ENCODE measurements at regions not wholly inside any gene's neighbourhood (a gene's known extent, or its start where the extent isn't known, plus 50 kb on each side); places are given as distances from the start of the nearest gene placed in this dataset.

DNA sequence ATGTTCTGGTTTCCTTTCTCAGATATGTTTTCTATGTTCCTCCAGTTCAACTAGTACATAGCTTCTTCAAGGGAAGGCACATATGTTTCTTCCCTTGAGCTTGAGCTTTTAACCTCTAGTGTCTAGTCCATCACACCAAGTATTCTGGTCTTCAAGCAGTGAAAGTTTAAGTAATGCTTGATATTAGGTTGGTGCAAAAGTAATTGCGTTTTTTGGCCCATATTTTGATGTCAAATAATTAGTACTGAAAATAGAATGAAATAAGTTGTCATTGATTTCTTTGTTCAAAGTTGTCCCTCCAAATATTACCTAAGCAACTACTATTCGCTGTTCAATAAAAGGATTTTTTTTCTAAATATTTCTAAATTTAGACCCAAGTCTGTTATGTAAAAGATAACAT is 146.7 kb upstream of the TSC22D2 start:
- Histone ChIP-seq H2BK12ac (ENCODE audit: low read length) (no peak overlapping the region), H3K4me2 (ENCODE audit: insufficient read depth, low read length, poor library complexity, severe bottlenecking) (no peak overlapping the region), H3K14ac (ENCODE audit: low read length) (no peak overlapping the region), H3K4me1 (ENCODE audit: control insufficient read depth in 2 of 2, insufficient read depth in 1 of 2, low read depth in 1 of 2, low read length in 2 of 2) (no peaks in the 10 kb centered on the region), H3K27me3 (ENCODE audit: control insufficient read depth in 3 of 3, insufficient read depth in 3 of 3, low read depth in 1 of 3, low read length in 3 of 3) (no peaks in the 10 kb centered on the region), H2AK5ac (ENCODE audit: low read depth, low read length) (no peak overlapping the region), H3K9me3 (replicated peaks in 1 of 2; ENCODE audit: control insufficient read depth in 2 of 2, insufficient read depth in 1 of 2, low read depth in 1 of 2, low read length in 2 of 2) (no peaks in the 10 kb centered on the region), H3K79me1 (ENCODE audit: low read depth, low read length) (no peaks in the 10 kb centered on the region), H4K91ac (ENCODE audit: low read depth, low read length, poor library complexity) (no peak overlapping the region), H3K36me3 (replicated peaks in 1 of 2; ENCODE audit: control insufficient read depth in 2 of 2, insufficient read depth in 2 of 2, low read length in 2 of 2) (no peaks in the 10 kb centered on the region), H3K18ac (ENCODE audit: low read length) (no peak overlapping the region), H3K4ac (ENCODE audit: low read length) (no peak overlapping the region), H2BK120ac (ENCODE audit: low read depth, low read length) (no peak overlapping the region), H3K4me3 (ENCODE audit: low read length in 2 of 2) (no peak overlapping the region), H4K8ac (ENCODE audit: low read depth, low read length) (no peak overlapping the region), H2AFZ (ENCODE audit: low read length) (no peak overlapping the region), H3K23ac (ENCODE audit: low read depth, low read length, poor library complexity) (no peak overlapping the region), H2BK5ac (ENCODE audit: low read length) (no peak overlapping the region), H3K9ac (ENCODE audit: low read depth, low read length, poor library complexity) (no peak overlapping the region), H2BK15ac (ENCODE audit: low read length) (no peak overlapping the region), H3K27ac (replicated peaks; ENCODE audit: low read length) (no peak overlapping the region)
- no CpG with 5 or more reads among the region's 2 CpGs for WGBS, 2 donors (ENCODE audit: extremely low coverage in 2 of 2, insufficient read length in 2 of 2, insufficient replicate concordance in 1 of 2)
- DNase-seq (ENCODE audit: low spot score): no peak

- H2BK15ac ChIP-seq (ENCODE audit: low read length): no peak overlapping the region
- no peak overlapping the region for H4K91ac ChIP-seq (ENCODE audit: low read depth, low read length, poor library complexity)
- H2BK12ac ChIP-seq (ENCODE audit: low read length): no peak overlapping the region
- H2AK5ac ChIP-seq (ENCODE audit: low read depth, low read length): no peak overlapping the region
- no peak overlapping the region for H3K18ac ChIP-seq (ENCODE audit: low read length)
- H3K27me3 ChIP-seq (ENCODE audit: control insufficient read depth in 3 of 3, insufficient read depth in 3 of 3, low read depth in 1 of 3, low read length in 3 of 3): no peaks in the 10 kb centered on the region
- H4K8ac ChIP-seq (ENCODE audit: low read depth, low read length): no peak overlapping the region
- H3K36me3 ChIP-seq (replicated peaks in 1 of 2; ENCODE audit: control insufficient read depth in 2 of 2, insufficient read depth in 2 of 2, low read length in 2 of 2): no peaks in the 10 kb centered on the region
- no peaks in the 10 kb centered on the region for H3K9me3 ChIP-seq (replicated peaks in 1 of 2; ENCODE audit: control insufficient read depth in 2 of 2, insufficient read depth in 1 of 2, low read depth in 1 of 2, low read length in 2 of 2)
- no peak overlapping the region for H2BK120ac ChIP-seq (ENCODE audit: low read depth, low read length)
- no peak overlapping the region for H2AFZ ChIP-seq (ENCODE audit: low read length)
- no peak overlapping the region for H3K9ac ChIP-seq (ENCODE audit: low read depth, low read length, poor library complexity)
- no peak overlapping the region for H3K23ac ChIP-seq (ENCODE audit: low read depth, low read length, poor library complexity)
- H2BK5ac ChIP-seq (ENCODE audit: low read length): no peak overlapping the region
- H3K4me2 ChIP-seq (ENCODE audit: insufficient read depth, low read length, poor library complexity, severe bottlenecking): no peak overlapping the region
- H3K4ac ChIP-seq (ENCODE audit: low read length): no peak overlapping the region
- H3K79me1 ChIP-seq (ENCODE audit: low read depth, low read length): no peaks in the 10 kb centered on the region
- H3K4me1 ChIP-seq (ENCODE audit: control insufficient read depth in 2 of 2, insufficient read depth in 1 of 2, low read depth in 1 of 2, low read length in 2 of 2): peaks cover 2 to 4% of the 10 kb centered on the region in 2 donors
- no peak overlapping the region for H3K27ac ChIP-seq (replicated peaks; ENCODE audit: low read length)
- DNase-seq (ENCODE audit: low spot score): no peak
- no peak overlapping the region for H3K4me3 ChIP-seq (ENCODE audit: low read length in 2 of 2)
- H3K14ac ChIP-seq (ENCODE audit: low read length): no peak overlapping the region
- WGBS, 2 donors (ENCODE audit: extremely low coverage in 2 of 2, insufficient read length in 2 of 2, insufficient replicate concordance in 1 of 2): no CpG with 5 or more reads among the region's 3 CpGs
Measured at GRCh38 chr3:150260398-150260710, 147.7 kb upstream of the TSC22D2 start.

- no peak overlapping the region for H2BK120ac ChIP-seq (ENCODE audit: low read depth, low read length)
- H3K27ac ChIP-seq (replicated peaks; ENCODE audit: low read length): no peak overlapping the region
Measured at GRCh38 chr3:150259526-150260397, 148.3 kb upstream of the TSC22D2 start.

DNA sequence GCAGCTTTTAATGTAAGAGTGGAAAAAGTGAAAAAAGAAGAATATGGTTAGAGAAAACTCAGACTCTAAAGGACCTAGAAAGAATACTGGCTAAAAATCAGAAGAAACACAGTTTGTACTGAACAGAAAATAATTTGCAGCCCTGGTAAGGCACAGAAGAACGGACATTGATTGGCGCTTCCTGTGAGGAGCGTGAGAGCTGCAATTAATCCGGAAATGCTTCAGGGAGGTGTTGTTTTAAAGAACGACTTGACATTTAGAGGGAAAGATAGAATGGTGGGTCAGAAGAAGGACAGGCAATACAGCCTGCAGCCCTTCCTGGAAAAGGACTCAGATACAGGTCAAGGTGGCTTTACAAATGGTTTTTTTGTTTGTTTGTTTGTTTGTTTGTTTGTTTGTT is 151.3 kb upstream of the TSC22D2 start:
- Histone ChIP-seq H3K18ac (ENCODE audit: low read length) (no peak overlapping the region), H3K27ac (replicated peaks; ENCODE audit: low read length) (no peak overlapping the region), H3K9me3 (replicated peaks in 1 of 2; ENCODE audit: control insufficient read depth in 2 of 2, insufficient read depth in 1 of 2, low read depth in 1 of 2, low read length in 2 of 2) (no peaks in the 10 kb centered on the region)

More at GRCh38 chr3:150259526-150260397, 148.3 kb upstream of the TSC22D2 start:
- H4K8ac ChIP-seq (ENCODE audit: low read depth, low read length): no peak overlapping the region
- H4K91ac ChIP-seq (ENCODE audit: low read depth, low read length, poor library complexity): no peak overlapping the region
- H2BK5ac ChIP-seq (ENCODE audit: low read length): no peak overlapping the region
- no peak for DNase-seq (ENCODE audit: low spot score)
- H2BK12ac ChIP-seq (ENCODE audit: low read length): no peak overlapping the region
- H2AK5ac ChIP-seq (ENCODE audit: low read depth, low read length): no peak overlapping the region
- no peaks in the 10 kb centered on the region for H3K36me3 ChIP-seq (replicated peaks in 1 of 2; ENCODE audit: control insufficient read depth in 2 of 2, insufficient read depth in 2 of 2, low read length in 2 of 2)
- no peak overlapping the region for H2AFZ ChIP-seq (ENCODE audit: low read length)
- no peak overlapping the region for H2BK15ac ChIP-seq (ENCODE audit: low read length)
- H3K79me1 ChIP-seq (ENCODE audit: low read depth, low read length): no peaks in the 10 kb centered on the region
- H3K18ac ChIP-seq (ENCODE audit: low read length): no peak overlapping the region
- WGBS, 2 donors (ENCODE audit: extremely low coverage in 2 of 2, insufficient read length in 2 of 2, insufficient replicate concordance in 1 of 2): no CpG with 5 or more reads among the region's 5 CpGs
- no peaks in the 10 kb centered on the region for H3K9me3 ChIP-seq (replicated peaks in 1 of 2; ENCODE audit: control insufficient read depth in 2 of 2, insufficient read depth in 1 of 2, low read depth in 1 of 2, low read length in 2 of 2)
- H3K23ac ChIP-seq (ENCODE audit: low read depth, low read length, poor library complexity): no peak overlapping the region
- H3K14ac ChIP-seq (ENCODE audit: low read length): no peak overlapping the region
- no peak overlapping the region for H3K9ac ChIP-seq (ENCODE audit: low read depth, low read length, poor library complexity)
- H3K4ac ChIP-seq (ENCODE audit: low read length): no peak overlapping the region
- H3K4me3 ChIP-seq (ENCODE audit: low read length in 2 of 2): no peak overlapping the region
- no peak overlapping the region for H3K4me2 ChIP-seq (ENCODE audit: insufficient read depth, low read length, poor library complexity, severe bottlenecking)
- peaks cover 4 to 7% of the 10 kb centered on the region in 2 donors for H3K4me1 ChIP-seq (ENCODE audit: control insufficient read depth in 2 of 2, insufficient read depth in 1 of 2, low read depth in 1 of 2, low read length in 2 of 2)
- no peaks in the 10 kb centered on the region for H3K27me3 ChIP-seq (ENCODE audit: control insufficient read depth in 3 of 3, insufficient read depth in 3 of 3, low read depth in 1 of 3, low read length in 3 of 3)

More for the DNA sequence above, 151.3 kb upstream of the TSC22D2 start:
- WGBS, 2 donors (ENCODE audit: extremely low coverage in 2 of 2, insufficient read length in 2 of 2, insufficient replicate concordance in 1 of 2): no CpG with 5 or more reads among the region's 5 CpGs
- H3K4me3 ChIP-seq (ENCODE audit: low read length in 2 of 2): no peak overlapping the region
- peaks cover 5 to 10% of the 10 kb centered on the region in 2 donors for H3K4me1 ChIP-seq (ENCODE audit: control insufficient read depth in 2 of 2, insufficient read depth in 1 of 2, low read depth in 1 of 2, low read length in 2 of 2)
- no peak overlapping the region for H2AFZ ChIP-seq (ENCODE audit: low read length)
- no peak overlapping the region for H4K8ac ChIP-seq (ENCODE audit: low read depth, low read length)
- no peak overlapping the region for H3K4ac ChIP-seq (ENCODE audit: low read length)
- no peak overlapping the region for H2BK12ac ChIP-seq (ENCODE audit: low read length)
- H4K91ac ChIP-seq (ENCODE audit: low read depth, low read length, poor library complexity): no peak overlapping the region
- H2BK120ac ChIP-seq (ENCODE audit: low read depth, low read length): no peak overlapping the region
- no peak overlapping the region for H3K4me2 ChIP-seq (ENCODE audit: insufficient read depth, low read length, poor library complexity, severe bottlenecking)
- no peak overlapping the region for H2AK5ac ChIP-seq (ENCODE audit: low read depth, low read length)
- DNase-seq (ENCODE audit: low spot score): no peak
- H3K36me3 ChIP-seq (replicated peaks in 1 of 2; ENCODE audit: control insufficient read depth in 2 of 2, insufficient read depth in 2 of 2, low read length in 2 of 2): no peaks in the 10 kb centered on the region
- no peak overlapping the region for H2BK15ac ChIP-seq (ENCODE audit: low read length)
- no peaks in the 10 kb centered on the region for H3K27me3 ChIP-seq (ENCODE audit: control insufficient read depth in 3 of 3, insufficient read depth in 3 of 3, low read depth in 1 of 3, low read length in 3 of 3)
- no peak overlapping the region for H3K14ac ChIP-seq (ENCODE audit: low read length)
- no peak overlapping the region for H3K9ac ChIP-seq (ENCODE audit: low read depth, low read length, poor library complexity)
- no peaks in the 10 kb centered on the region for H3K79me1 ChIP-seq (ENCODE audit: low read depth, low read length)
- H2BK5ac ChIP-seq (ENCODE audit: low read length): no peak overlapping the region
- no peak overlapping the region for H3K23ac ChIP-seq (ENCODE audit: low read depth, low read length, poor library complexity)
